GM21447 (cell line): ENCODE measurements at regions not wholly inside any gene's neighbourhood (a gene's known extent, or its start where the extent isn't known, plus 50 kb on each side); places are given as distances from the start of the nearest gene placed in this dataset.
"Not testable (repeated sequence)": the region's sequence is repeated elsewhere in the genome, so short reads cannot be mapped to it uniquely, and the experiment has no call there.

ENCODE experiments used
- ATAC-seq: cut with Tn5 transposase; IDR thresholded peaks from one replicate; pipeline ENCODE4 v1.9.1; 2021; ENCODE audit not compliant: unreplicated experiment

DNA sequence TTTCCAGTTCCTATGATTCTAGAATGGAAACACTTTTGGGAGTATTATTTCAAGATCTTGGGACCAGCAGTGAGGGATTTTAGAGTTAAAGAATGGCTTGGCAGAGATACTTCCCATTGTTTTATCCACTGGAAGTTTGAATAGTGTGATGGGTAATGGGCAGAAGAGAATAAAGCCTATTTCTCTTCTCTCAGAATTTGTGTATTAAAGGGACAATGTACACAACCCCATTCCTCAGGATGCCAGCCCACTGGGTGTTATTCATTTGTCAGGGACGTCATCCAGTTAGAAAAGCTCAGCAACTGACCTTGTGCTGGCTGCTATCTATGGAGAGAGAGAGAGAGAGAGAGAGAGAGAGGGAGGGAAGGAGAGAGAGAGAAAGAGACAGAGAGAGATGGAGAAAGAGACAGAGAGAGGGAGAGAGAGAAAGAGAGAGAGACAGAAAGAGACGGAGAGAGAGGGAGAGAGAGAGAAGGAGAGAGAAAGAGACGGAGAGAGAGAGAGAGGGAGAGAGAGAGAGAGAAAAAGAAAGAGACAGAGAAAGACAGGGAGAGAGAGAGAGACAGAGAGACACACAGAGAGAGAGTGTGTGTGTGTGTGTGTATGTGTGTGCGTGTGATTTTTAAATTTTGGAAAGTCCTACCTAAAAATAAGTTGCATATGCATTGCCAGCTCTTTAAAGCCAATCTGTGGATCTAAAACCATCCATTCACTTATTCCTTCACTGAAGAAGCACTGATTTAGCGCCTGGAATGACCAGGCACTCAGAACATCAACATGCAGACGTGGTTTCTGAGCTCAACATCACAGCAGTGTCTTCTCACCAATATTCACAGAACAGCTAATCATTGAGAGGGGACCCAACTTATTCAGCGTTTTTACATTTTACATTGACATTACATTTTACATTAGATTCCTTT is 388.8 kb downstream of the THBS2 start:
- no peak for ATAC-seq

DNA sequence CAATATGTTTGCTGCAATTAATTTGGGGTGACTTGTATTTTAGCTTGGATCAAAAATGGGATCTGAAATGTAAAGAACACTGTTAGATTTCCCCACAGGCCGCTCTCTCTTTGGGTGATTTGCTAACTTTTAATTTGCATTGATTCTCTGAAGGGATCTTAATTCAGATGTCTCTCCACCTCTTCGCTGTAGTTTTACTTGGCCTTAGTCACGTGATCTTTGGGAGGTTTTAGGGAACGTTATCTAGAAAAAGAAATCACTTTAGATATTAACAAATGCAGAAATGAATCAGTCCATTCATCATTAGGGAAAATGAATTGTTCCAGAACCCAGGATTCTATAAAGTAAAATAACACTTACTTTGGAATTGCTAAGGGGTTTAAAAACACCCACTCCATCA is 390.2 kb downstream of the THBS2 start:
- no peak for ATAC-seq

DNA sequence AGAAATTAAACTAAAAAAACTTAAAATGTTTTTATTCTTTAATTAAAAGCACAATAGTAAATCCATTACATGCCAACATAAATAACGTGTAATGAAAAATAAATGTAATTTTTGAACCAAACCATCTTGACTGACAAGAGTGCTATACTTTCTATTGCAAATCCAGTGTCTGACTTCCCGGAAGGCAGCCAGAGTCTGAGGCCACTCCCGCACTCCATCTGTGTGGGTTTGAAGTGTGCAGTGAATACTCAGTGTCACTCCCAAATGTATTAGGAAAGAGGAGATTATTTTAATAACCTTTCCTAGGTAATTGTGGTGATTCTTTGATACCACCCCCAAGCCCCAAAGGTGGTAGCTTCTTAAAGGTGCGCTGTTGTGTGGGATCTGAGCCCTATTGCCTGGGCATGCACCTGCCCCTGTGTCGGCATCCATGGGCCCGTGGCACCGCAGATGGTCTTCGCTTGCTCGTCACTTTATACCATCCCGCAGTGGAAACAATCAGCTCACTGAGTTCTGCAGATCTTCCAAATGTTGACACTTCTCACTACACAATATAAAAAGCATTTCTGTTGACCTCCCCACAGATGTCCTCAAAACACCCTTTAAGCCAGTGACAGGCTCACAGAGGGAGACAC is 391.2 kb downstream of the THBS2 start:
- ATAC-seq: no peak

DNA sequence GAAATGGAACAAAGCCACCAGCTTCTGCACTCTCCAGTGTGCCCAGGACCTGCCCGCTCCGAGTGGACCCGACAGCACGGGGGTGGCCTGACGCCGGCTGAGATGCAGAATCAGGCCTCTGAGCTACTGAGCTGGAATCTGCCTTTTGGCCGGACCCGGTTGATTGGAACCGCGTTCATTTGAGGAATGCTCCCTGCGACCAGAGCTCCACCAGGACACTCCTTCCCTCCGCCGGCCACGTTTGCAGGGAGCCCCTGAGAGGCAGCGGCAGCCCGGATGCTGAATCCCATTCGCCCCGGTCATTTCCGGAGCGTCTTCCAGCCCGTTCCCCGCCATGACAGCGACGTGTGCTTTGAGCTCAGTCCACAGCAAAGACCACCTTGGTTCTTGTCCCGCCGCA is 392.7 kb downstream of the THBS2 start:
- no peak for ATAC-seq

DNA sequence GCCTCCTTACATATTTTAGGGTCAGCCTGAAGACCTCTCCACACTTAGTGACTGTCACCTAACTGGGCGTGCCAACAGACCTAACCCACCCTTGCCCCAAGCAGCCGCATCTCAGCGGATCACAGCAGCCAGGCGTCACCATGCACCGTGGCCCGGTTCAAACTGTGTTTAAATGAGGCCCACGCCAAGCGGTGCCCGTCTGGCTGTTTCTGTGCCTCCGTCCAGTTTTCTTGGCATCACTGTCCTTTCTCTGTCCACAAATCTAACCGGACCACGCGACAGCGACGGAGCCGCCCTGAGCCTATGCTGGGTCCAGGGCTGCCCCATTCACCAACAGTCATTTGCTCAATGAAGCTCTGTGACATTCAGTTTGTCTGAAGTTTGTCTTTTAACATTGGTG is 393.3 kb downstream of the THBS2 start:
- ATAC-seq: no peak

DNA sequence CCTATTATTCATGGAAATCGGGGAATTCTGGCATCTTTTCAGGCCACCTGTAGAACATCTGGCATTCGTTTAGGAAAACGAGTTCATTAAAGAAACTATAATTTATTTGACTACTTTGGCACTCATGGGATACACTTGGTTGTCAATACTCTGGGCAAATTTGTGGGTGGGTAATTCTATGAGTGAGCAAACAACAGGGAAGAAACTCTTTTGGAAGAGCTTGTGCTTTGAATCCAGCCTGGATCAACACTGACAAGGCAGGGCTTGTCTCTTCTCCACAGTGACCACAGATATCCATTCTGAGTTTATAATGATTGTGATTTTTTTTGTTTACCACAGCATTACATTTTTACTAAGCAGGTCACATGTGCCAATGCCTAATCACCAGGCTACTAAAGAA is 394.7 kb downstream of the THBS2 start:
- ATAC-seq: no peak

DNA sequence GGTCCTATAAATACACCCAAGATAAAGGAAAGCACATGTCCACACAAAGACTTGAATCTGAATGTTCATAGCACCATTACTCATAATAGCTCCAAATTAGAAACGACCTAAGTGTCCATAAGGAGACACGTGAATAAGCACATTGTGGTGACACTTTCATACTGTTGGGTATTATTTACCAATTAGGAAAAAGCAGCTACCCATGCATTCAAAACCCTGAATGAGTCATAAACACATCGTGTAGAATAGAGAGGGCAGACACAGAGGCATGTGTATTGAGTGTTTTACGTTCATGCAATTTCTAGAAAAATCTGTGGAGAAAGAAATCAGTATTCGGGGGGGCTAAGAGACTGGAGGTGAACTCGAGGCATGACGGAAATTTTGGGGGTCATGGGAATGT is 396.7 kb downstream of the THBS2 start:
- no peak for ATAC-seq

DNA sequence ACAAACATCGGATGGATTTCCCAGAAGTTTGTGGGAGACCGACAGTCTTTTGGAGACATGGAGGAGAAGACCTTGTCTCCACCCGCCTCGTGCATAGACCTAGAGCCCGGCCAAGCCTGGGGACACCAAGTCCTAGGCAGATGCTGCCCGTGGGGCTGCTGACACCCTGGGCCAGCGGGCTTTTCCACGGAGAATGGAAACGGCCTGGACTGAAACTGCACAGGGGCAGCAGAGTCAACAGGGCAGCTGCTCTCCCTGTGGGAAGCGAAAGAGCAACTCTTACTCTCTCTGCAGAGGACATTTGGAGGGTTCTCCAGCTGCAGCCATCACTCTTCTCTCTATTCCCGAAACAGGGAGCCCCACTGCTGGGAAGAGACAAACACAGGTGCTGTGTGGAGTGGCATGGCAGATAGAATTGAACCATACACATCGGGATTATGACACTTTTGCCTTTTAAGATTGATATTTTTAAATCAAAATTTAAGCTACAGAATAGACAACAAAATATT is 401.2 kb downstream of the THBS2 start:
- ATAC-seq: no peak

DNA sequence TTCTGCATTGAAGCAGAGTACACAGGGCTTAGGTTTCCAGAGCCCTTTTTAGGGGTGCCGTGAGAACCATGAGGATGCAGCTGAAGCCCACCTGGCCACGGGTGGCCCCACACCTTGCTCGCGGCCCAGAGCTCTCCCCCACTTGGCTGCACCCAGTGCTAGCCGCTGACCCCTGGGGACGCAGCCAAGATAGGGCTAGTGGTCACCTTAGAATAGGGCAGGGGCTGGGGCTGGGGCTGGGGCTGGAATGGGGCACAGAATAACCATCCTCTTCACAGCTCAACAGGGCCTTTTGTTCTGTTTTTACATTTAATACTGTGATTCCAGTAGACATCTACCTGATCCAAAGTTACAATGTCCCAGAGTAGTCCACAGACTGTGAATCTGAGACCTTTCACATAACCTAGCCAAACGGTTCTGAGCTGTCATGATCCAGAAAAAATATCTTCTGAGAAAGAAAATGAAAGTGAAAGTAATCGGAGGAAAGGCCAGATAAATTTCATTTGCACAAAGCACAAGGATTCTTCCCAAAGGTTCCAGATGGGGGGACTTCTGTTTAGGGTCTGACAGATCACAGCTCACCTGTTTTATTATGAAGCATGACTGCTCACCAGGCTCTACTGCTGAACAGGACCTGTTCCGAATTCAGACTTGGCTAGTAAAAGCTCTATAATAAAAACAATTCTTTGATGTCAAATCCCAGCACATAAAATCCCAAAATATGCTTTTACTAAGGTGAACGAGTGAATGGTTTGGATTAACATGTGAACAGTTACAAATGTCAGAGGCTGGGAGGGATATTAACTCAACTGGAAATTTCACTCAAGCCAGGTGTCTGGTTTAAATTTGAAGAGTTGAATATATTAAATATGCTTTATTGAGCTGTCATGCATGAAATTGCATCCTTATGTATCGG is 401.9 kb downstream of the THBS2 start:
- no peak for ATAC-seq

DNA sequence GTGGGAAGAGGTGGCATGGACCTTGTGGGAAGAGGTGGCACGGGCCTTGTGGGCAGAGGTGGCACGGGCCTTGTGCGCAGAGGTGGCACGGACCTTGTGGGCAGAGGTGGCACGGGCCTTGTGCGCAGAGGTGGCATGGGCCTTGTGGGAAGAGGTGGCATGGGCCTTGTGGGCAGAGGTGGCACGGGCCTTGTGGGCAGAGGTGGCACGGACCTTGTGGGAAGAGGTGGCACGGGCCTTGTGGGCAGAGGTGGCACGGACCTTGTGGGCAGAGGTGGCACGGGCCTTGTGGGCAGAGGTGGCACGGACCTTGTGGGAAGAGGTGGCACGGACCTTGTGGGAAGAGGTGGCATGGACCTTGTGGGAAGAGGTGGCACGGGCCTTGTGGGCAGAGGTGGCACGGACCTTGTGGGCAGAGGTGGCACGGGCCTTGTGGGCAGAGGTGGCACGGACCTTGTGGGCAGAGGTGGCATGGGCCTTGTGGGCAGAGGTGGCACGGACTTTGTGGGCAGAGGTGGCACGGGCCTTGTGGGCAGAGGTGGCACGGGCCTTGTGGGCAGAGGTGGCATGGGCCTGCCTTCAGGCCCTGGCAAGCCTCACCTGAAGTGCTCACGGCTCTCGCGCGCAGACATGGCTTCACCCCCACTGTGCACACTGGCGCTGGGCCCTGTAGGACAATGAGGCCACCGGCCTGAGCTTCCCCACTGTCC is 403.5 kb downstream of the THBS2 start:
- not testable (repeated sequence) for ATAC-seq

DNA sequence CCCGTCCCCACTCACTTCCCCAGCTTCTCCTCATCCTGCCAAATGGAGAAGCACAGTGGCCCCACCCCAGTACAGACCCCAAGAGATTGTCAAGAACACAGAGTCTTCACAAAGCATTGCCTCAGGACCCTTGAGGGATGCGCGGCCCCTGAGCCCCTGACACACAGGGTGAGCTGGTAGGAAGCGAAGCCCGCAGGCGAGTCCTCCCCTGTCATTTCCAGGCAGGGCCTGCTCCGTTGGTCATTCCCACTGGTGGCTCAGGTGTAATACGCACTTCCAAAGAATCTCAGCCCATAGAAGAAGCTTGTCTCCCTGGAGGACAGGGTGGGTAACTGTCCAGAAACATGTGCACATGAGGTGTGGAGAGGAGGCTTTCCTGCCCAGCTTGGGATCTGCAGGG is 404.2 kb downstream of the THBS2 start:
- no peak for ATAC-seq

DNA sequence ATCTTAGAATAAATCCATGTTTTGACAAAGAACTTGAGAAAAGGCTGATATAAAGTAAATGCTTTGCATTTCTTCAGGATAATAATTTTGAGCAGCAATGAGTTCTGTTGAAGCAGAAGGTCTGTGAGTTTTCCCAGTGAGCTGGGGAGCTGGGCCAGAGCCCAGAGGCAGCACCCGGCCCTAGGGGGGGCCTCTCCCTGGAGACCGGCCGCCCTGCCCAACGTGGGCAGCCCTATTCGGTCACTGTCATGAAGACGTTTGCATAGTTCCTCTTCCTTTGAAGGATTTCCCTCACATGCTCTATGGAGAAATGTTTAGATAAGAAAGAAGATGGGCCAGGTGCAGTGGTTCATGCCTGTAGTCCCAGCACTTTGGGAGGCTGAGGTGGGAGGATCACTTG is 404.8 kb downstream of the THBS2 start:
- no peak for ATAC-seq

DNA sequence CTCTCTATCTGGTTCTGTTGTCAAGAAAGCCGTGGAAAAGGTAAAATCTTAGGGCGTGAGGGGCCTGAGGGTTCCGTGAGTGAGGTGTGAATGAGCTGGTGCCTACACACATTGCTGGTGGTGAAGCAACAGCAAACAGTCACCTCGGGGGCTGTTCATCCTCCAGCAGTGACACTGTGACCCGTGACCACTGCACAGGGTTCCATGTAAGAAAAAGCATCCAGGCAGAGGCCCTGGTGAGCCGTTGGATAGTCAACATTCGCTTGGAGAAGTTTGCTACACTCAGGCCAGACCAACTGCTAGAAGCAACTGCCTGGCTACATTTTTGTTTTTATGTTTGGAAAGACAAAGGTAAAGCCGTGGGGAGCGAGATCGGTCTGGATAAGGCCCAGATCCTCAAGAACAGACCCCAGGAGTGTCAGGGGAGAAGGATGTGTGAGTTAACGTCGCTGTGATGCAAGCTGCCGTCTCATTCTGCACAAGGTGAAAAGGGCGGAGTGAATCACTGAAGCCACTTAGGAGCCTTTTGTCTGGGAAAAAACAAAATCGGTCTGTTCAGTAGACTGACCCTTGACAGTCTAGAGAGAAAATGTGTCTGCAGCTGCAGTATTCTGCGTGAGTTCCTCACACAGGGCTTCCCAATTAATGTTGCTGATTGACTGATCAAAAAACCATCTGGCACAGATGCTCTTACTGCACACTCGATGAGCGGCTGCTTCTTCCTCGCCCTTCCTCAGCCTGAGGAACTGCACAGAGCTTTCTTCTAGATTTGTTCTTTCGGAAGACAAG is 404.0 kb downstream of the SMOC2 start:
- no peak for ATAC-seq

DNA sequence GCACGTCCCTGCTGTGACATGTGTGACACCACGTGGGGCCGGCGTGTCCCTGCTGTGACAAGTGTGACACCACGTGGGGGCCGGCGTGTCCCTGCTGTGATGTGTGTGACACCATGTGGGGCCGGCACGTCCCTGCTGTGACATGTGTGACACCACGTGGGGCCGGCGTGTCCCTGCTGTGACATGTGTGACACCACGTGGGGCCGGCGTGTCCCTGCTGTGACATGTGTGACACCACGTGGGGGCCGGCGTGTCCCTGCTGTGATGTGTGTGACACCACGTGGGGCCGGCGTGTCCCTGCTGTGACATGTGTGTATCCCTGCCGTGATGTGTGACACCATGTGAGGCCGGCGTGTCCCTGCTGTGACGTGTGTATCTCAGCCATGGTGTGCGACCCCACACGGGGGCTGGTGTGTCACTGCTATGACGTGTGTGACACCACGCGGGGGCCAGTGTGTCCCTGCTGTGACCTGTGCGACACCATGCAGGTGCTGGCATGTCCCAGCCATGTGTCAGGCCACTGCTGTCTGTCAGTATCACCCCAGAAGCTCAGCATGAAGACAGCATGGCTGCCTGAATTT is 401.7 kb downstream of the SMOC2 start:
- not testable (repeated sequence) for ATAC-seq

DNA sequence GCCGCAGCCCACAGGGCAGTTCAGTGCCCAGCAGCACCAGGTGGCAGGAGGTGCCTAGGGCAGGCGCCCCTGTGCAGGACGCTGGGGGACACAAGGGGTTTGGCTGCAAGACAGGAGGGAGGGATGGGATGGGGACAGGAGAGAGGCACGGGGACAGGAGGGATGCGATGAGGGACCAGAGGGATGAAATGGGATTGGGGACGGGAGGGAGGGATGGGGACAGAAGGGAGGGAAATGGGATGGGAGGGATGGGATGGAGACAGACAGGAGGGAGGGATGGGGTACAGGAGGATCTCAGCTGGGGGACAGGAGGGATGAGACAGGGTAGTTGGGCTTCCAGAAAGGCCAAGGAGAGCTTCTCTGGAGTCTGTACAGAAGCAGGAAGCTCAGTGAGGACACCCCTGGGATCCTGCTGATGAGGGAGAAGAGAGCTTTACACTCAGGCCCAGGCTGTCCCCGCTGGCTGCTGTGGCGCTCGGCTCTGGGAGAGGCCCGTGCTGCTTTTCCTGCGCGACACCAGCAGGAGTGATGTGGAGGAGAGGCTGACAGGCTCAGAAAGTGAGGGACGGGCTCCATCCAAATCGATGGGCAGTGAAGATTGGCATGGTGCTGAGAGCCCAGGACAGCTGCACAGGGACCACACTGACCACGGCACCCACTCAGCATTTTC is 400.8 kb downstream of the SMOC2 start:
- no peak for ATAC-seq

DNA sequence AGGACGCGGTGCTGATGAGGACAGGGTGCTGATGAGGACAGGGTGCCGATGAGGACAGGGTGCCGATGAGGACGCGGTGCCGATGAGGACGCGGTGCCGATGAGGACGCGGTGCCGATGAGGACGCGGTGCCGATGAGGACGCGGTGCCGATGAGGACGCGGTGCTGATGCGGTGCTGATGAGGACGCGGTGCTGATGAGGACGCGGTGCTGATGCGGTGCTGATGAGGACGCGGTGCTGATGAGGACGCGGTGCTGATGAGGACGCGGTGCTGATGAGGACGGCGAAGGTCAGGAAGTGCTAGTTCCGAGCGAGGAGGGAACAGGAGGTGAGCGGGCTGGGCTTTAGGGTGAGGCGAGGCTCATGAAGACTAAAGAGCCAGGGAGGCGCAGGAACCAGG is 399.9 kb downstream of the SMOC2 start:
- ATAC-seq: not testable (repeated sequence)

DNA sequence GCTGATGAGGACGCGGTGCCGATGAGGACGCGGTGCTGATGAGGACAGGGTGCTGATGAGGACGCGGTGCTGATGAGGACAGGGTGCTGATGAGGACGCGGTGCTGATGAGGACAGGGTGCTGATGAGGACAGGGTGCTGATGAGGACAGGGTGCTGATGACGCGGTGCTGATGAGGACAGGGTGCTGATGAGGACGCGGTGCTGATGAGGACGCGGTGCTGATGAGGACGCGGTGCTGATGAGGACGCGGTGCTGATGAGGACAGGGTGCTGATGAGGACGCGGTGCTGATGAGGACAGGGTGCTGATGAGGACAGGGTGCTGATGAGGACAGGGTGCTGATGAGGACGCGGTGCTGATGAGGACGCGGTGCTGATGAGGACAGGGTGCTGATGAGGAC is 399.3 kb downstream of the SMOC2 start:
- not testable (repeated sequence) for ATAC-seq

DNA sequence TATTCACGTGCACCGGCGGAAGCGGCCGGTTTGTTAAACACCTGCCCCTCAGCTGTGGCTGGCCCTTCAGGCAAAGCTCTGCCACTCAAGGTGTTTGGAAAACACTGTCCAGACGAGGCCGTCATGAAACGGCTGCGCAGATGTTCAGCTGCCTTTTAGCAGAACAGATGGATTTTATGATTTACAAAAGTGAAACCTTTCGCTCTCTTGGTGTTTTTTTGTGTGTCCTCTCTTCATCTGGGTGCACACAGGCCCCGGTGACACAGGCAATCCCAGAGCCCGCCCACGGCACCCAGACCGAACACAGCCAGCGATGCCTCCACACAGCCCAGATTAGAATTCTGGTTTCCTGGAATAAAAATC is 397.0 kb downstream of the SMOC2 start:
- no peak for ATAC-seq
